Loucy (cell line): ENCODE measurements at regions not wholly inside any gene's neighbourhood (a gene's known extent, or its start where the extent isn't known, plus 50 kb on each side); places are given as distances from the start of the nearest gene placed in this dataset.

Experiments used
- H2AFZ ChIP-seq: fragments of 200-600 bp; sonication (generic); 2 replicates; pipeline ENCODE4 v1.6.0; 2016; ENCODE audit warnings: antibody characterized with exemption, mild to moderate bottlenecking, low read length, moderate library complexity
- H3F3A ChIP-seq: fragments of 200-600 bp; 2 replicates; pipeline ENCODE4 v1.6.0; 2016; ENCODE audit warnings: antibody characterized with exemption, low read depth, mild to moderate bottlenecking
- H3K27me3 ChIP-seq: fragments of 200-600 bp; sonication (generic); 2 replicates; pipeline ENCODE4 v1.6.1; 2014; ENCODE audit warnings: low read length, mild to moderate bottlenecking; ENCODE audit not compliant: insufficient read depth, poor library complexity, severe bottlenecking
- H3K36me3 ChIP-seq: fragments of 200-600 bp; sonication (generic); 2 replicates; pipeline ENCODE4 v1.6.1; 2016; ENCODE audit warnings: low read length; ENCODE audit not compliant: insufficient read depth
- H3K4me1 ChIP-seq: fragments of 200-600 bp; sonication (generic); 2 replicates; pipeline ENCODE4 v1.5.1; 2014; ENCODE audit warnings: low read length, mild to moderate bottlenecking; ENCODE audit not compliant: insufficient read depth, poor library complexity, severe bottlenecking
- H3K4me2 ChIP-seq: fragments of 200-600 bp; sonication (generic); 2 replicates; pipeline ENCODE4 v1.6.0; 2014; ENCODE audit warnings: antibody characterized with exemption, low read length, low read depth, mild to moderate bottlenecking; ENCODE audit not compliant: poor library complexity, severe bottlenecking
- H3K4me3 ChIP-seq: fragments of 200-600 bp; sonication (generic); 2 replicates; pipeline ENCODE4 v1.5.1; 2014; ENCODE audit warnings: low read length, mild to moderate bottlenecking, mixed read lengths; ENCODE audit not compliant: poor library complexity, severe bottlenecking
- H3K79me2 ChIP-seq: fragments of 200-600 bp; sonication (generic); 2 replicates; pipeline ENCODE4 v1.6.1; 2014; ENCODE audit warnings: low read length; ENCODE audit not compliant: insufficient read depth
- H3K9ac ChIP-seq: fragments of 200-600 bp; sonication (generic); 2 replicates; pipeline ENCODE4 v1.6.0; 2014; ENCODE audit warnings: mild to moderate bottlenecking, low read depth, low read length, moderate library complexity; ENCODE audit not compliant: poor library complexity, severe bottlenecking
- H3K9me2 ChIP-seq: fragments of 200-600 bp; sonication (generic); replicated peaks from 2 replicates; pipeline ENCODE4 v1.6.1; 2016; ENCODE audit warnings: low read depth, low read length, mixed read lengths
- H3K9me3 ChIP-seq: fragments of 200-600 bp; sonication (generic); 2 replicates; pipeline ENCODE4 v1.6.1; 2014; ENCODE audit warnings: mild to moderate bottlenecking, antibody characterized with exemption, low read length, low read depth; ENCODE audit not compliant: insufficient read depth
- H4K20me1 ChIP-seq: fragments of 200-600 bp; sonication (generic); 2 replicates; pipeline ENCODE4 v1.6.0; 2014; ENCODE audit warnings: antibody characterized with exemption, low read length, mild to moderate bottlenecking; ENCODE audit not compliant: insufficient read depth, poor library complexity, severe bottlenecking
- CTCF ChIP-seq: fragments of 200-600 bp; sonication (generic); conservative IDR thresholded peaks from 2 replicates; pipeline ENCODE4 v1.5.1; 2014; ENCODE audit warnings: mild to moderate bottlenecking, antibody characterized with exemption, low read length
- EZH2phosphoT487 ChIP-seq: fragments of 200-600 bp; IDR thresholded peaks from 2 replicates; pipeline ENCODE4 v1.6.1; 2018; ENCODE audit warnings: antibody characterized with exemption, mild to moderate bottlenecking, moderate library complexity, borderline replicate concordance

GRCh38 chr5:62142351-62142750, 163.7 kb upstream of the KIF2A start:
- Histone ChIP-seq H3K79me2 (no peaks in the 10 kb centered on the region), H3K9me3 (no peaks in the 10 kb centered on the region), H3K9me2 (no peaks in the 10 kb centered on the region), H3K36me3 (no peaks in the 10 kb centered on the region), H3F3A (no peaks in the 10 kb centered on the region), H3K4me1 (peaks cover 43% of the 10 kb centered on the region), H3K4me3 (no peak overlapping the region), H3K9ac (no peak overlapping the region), H4K20me1 (no peaks in the 10 kb centered on the region), H3K27me3 (no peaks in the 10 kb centered on the region), H3K4me2 (no peak overlapping the region), H2AFZ (peak overlapping the region; percentile 37)
- TF ChIP-seq EZH2phosphoT487 (no peak), CTCF (no peak)

DNA sequence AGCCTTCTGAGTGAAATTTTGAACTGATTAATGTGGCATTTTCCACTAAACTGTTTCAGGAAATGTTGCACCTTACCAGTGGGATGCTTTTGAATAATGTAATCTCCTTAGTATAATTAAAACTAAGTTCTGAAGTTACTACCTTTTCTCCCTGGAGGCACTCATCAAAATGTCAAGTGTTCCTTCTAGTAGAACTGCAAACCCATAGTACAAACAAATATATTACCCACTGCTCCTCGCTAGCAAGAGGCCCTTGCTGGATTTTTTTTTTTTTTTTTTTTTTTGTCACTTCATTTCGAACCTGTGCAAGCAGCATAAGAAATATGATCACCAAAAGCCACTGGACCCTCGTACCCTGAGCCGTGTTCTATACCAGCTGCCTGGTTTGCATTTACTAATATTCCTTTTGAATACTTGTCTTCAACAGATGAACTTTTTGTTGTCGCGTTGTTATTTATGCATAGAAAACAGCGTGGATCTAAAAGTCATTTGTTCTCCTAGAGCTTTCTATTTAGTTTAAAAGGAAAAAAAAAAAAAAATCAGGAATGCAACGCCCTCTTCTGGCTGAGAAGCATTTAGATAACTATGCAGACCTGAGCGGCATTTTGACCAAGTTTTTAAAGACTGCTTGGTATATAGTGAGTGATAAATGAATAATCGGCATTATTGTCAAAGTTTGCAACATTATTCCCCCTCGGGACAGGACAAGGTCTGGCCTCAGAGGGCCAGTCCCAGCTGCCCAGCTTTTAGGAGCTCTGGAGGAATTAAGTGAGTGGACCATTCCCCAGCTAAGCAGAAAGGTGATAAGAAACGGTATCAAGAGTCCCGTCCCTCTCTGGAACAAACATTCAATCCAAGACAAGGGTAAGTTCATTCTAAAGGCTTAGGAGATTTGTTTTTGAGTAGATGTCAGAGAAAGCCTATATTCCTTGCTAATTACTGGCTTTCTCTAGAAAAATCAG, 162.5 kb upstream of the KIF2A start:
- Histone ChIP-seq H2AFZ (peak overlapping the region; percentile 50), H3F3A (no peaks in the 10 kb centered on the region), H3K79me2 (no peaks in the 10 kb centered on the region), H3K9ac (no peak overlapping the region), H3K36me3 (no peaks in the 10 kb centered on the region), H3K4me3 (no peak overlapping the region), H3K9me3 (no peaks in the 10 kb centered on the region), H3K4me1 (peaks cover 33% of the 10 kb centered on the region), H3K27me3 (no peaks in the 10 kb centered on the region), H4K20me1 (no peaks in the 10 kb centered on the region), H3K9me2 (no peaks in the 10 kb centered on the region), H3K4me2 (no peak overlapping the region)
- TF ChIP-seq CTCF, result peak; percentile 83
- no peak for TF ChIP-seq EZH2phosphoT487

- Histone ChIP-seq H3K36me3 (no peaks in the 10 kb centered on the region), H3K4me3 (no peak overlapping the region), H4K20me1 (no peaks in the 10 kb centered on the region), H3F3A (no peaks in the 10 kb centered on the region), H2AFZ (peak overlapping the region; percentile 13; the same call in 1 of the 2 replicates), H3K9ac (no peak overlapping the region), H3K9me2 (no peaks in the 10 kb centered on the region), H3K27me3 (no peaks in the 10 kb centered on the region), H3K4me1 (peaks cover 25% of the 10 kb centered on the region), H3K9me3 (no peaks in the 10 kb centered on the region), H3K4me2 (no peak overlapping the region), H3K79me2 (no peaks in the 10 kb centered on the region)
- no peak for TF ChIP-seq EZH2phosphoT487
- TF ChIP-seq CTCF, result no peak
These were observed 161.5 kb upstream of the KIF2A start for GRCh38 chr5:62144401-62145022.
